ENCODE measurements at regions not wholly inside any gene's neighbourhood (a gene's known extent, or its start where the extent isn't known, plus 50 kb on each side); places are given as distances from the start of the nearest gene placed in this dataset.

- TF ChIP-seq POLR2A (IDR thresholded peaks at IDR 0.05; ENCODE audit: low read depth, low read length), result no peak
- no peak for TF ChIP-seq POU2F2 (IDR thresholded peaks at IDR 0.05; ENCODE audit: low read depth, low read length)
- TF ChIP-seq POLR2AphosphoS5 (IDR thresholded peaks at IDR 0.05; ENCODE audit: low read depth, low read length), result no peak
- TF ChIP-seq SPI1 (IDR thresholded peaks at IDR 0.05; ENCODE audit: low read depth, low read length), result no peak
- TF ChIP-seq TAF1 (IDR thresholded peaks at IDR 0.05; ENCODE audit: low read depth, low read length), result no peak
These were observed 622.3 kb downstream of the TMEM114 start for GRCh38 chr16:7967996-7968509.

Data from GM12891 (cell line).